Pancreas (tissue), 10 donors: ENCODE measurements at regions not wholly inside any gene's neighbourhood (a gene's known extent, or its start where the extent isn't known, plus 50 kb on each side); places are given as distances from the start of the nearest gene placed in this dataset.

ENCODE experiments used
- ATAC-seq, 4 donors: fragments of 200-7000 bp; cut with Tn5 transposase; one replicate each; pipeline versions ENCODE4 v1.8.0 to v1.9.1; 2020; ENCODE audit warnings: mild to moderate bottlenecking in 4 of 4, moderate library complexity in 4 of 4
- DNase-seq, 6 donors: peaks; one replicate each; pipeline ENCODE4 v3.0.0-alpha.2; 2020
- FAIRE-seq: peaks from 2 replicates; lab custom pipeline; 2012; peaks lifted over from hg19 to GRCh38; lab: Jason Lieb, UNC
- H3K27ac ChIP-seq, 4 donors: fragments of 200-600 bp; sonication (generic); 1 replicate in 3 of 4; 2 replicates in 1 of 4; pipeline versions ENCODE4 v1.5.0 to v1.8.0; 2020
- H3K27me3 ChIP-seq, 4 donors: fragments of 200-600 bp; one replicate each; pipeline ENCODE4 v1.8.0; 2021
- H3K36me3 ChIP-seq, 3 donors: fragments of 200-600 bp; sonication (generic) in 1 of 3; one replicate each; pipeline versions ENCODE4 v1.5.0 to v1.8.0; 2020 to 2021
- H3K4me1 ChIP-seq, 3 donors: fragments of 200-600 bp; one replicate each; pipeline ENCODE4 v1.8.0; 2021
- H3K4me3 ChIP-seq, 4 donors: fragments of 200-600 bp; sonication (generic) in 2 of 4; one replicate each; pipeline versions ENCODE4 v1.5.0 to v1.8.0; 2020 to 2021
- H3K9me3 ChIP-seq, 4 donors: fragments of 200-600 bp; one replicate each; pipeline ENCODE4 v1.8.0; 2021
- WGBS, 2 donors: extraction: QIAGEN DNeasy Blood & Tissue Kit; methylation state at CpG; one replicate each; pipeline ENCODE4 v1.1.7; 2013; 5-methylcytosine and 5-hydroxymethylcytosine counted together
- intact Hi-C, 3 donors: fragments of 100-400 bp; cut with DNase I; formaldehyde crosslinking; loops; one replicate each; pipeline versions ENCODE4 v1.11.1 to v1.14.2; 2022
- TF ChIP-seq, protein P1 (sequence below), 4 donors: fragments of 200-600 bp; sonication (generic) in 3 of 4; IDR thresholded peaks; one replicate each; pipeline versions ENCODE4 v1.5.0 to v1.8.0; 2021; ENCODE audit warnings: antibody characterized with exemption in 4 of 4
- donor health status: healthy with polysubstance abuse.
- donor health status: DM: no; HTN: no; CAD: no; lungs with moderate emphysema.
- donor health status: DM: no; HTN: no; CAD: no.
- donor health status: control.
- donor health status: control.
- donor health status: Bipolar disorder and iron deficiency.
- donor health status: DM: yes; HTN: yes; CAD: no.
- donor health status: DM: no; HTN: no; CAD: no.
- donor health status: DM: no; HTN: no; CAD: no.
- donor health status: DM: yes; HTN: yes; CAD: no.

DNA sequence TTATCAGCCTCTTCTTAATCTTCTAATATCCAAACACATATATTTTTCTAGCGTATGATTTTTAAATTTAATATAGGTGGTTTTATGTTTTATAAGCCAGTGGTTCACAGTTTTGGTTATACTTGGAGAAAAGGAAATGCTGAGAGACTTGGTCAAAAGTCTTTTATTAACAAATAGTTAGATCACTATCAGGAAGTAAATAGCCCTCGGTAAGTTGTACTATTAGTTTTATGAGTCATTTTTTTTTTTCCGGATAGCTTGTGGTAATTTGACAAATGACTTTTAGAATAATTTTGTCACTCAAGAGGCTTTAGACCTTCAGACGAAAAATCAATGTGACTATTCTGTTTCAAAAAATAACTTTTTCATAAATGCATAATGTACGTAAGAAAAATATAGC is 232.2 kb upstream of the ROBO1 start:
- Histone ChIP-seq H3K4me1 (no peaks in the 10 kb centered on the region), H3K9me3 (no peaks in the 10 kb centered on the region), H3K27ac (no peak overlapping the region), H3K4me3 (no peak overlapping the region), H3K36me3 (no peaks in the 10 kb centered on the region), H3K27me3 (no peaks in the 10 kb centered on the region)
- FAIRE-seq: no peak
- WGBS, 2 donors: 42 to 47% methylated on average over 5 of the region's 5 CpGs
- no peak for DNase-seq
- TF ChIP-seq, protein P1, sequence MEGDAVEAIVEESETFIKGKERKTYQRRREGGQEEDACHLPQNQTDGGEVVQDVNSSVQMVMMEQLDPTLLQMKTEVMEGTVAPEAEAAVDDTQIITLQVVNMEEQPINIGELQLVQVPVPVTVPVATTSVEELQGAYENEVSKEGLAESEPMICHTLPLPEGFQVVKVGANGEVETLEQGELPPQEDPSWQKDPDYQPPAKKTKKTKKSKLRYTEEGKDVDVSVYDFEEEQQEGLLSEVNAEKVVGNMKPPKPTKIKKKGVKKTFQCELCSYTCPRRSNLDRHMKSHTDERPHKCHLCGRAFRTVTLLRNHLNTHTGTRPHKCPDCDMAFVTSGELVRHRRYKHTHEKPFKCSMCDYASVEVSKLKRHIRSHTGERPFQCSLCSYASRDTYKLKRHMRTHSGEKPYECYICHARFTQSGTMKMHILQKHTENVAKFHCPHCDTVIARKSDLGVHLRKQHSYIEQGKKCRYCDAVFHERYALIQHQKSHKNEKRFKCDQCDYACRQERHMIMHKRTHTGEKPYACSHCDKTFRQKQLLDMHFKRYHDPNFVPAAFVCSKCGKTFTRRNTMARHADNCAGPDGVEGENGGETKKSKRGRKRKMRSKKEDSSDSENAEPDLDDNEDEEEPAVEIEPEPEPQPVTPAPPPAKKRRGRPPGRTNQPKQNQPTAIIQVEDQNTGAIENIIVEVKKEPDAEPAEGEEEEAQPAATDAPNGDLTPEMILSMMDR (IDR thresholded peaks at IDR 0.05): no peak
- ATAC-seq: no peak
- intact Hi-C loops: no loop called here

DNA sequence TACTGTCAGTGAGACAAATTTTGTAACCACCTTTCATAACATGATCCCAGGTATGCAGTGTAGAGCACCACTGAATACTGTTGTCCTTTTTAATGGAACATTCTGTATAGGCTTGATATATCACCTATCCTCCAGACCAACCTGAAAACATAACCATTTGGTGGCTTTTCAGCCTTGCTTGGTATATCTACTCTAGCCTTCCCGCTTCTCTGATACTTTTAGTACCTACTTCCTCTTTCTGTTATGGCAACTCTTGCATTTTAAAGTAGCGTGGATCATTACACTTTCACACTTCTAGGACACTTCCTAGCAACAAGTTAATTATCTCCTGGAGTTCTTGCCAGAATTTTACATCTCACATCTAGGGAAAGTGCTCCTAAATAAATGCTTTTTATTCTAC is 226.6 kb upstream of the ROBO1 start:
- no peak for DNase-seq
- Histone ChIP-seq H3K36me3 (no peaks in the 10 kb centered on the region), H3K9me3 (no peaks in the 10 kb centered on the region), H3K4me1 (no peaks in the 10 kb centered on the region), H3K27ac (no peak overlapping the region), H3K27me3 (no peaks in the 10 kb centered on the region), H3K4me3 (no peak overlapping the region)
- intact Hi-C loops: no loop called here
- FAIRE-seq: no peak
- 40 to 70% methylated on average over 2 of the region's 2 CpGs for whole genome bisulfite sequencing, 2 donors
- no peak for ATAC-seq
- TF ChIP-seq, protein P1 (IDR thresholded peaks at IDR 0.05): no peak

DNA sequence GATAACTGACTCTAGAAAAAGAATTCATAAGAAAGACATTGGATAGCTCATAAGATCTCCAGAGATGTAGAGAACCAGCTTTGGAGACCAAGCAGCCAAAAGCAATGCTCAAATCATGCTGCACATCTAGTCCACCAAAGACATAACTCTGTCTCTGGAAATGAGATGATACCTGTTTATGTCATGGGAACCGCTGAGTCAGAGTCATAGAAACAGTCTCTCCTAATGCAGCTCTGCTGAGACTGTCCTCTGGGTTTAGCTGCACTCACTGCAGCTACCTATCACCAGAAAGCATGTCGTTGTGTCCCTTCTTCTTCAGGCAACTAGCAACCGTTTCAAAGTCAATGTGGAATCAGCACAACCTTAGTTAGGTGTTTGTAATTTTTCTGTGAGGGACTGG is 218.5 kb upstream of the ROBO1 start:
- Histone ChIP-seq H3K4me3 (no peak overlapping the region), H3K27ac (no peak overlapping the region), H3K9me3 (no peaks in the 10 kb centered on the region), H3K27me3 (no peaks in the 10 kb centered on the region), H3K4me1 (no peaks in the 10 kb centered on the region), H3K36me3 (no peaks in the 10 kb centered on the region)
- ATAC-seq: peak in 1 of 4 donors; percentile 27
- FAIRE-seq: no peak
- DNase-seq: no peak
- TF ChIP-seq, protein P1 (IDR thresholded peaks at IDR 0.05): no peak
- 46 to 57% methylated on average over 3 of the region's 3 CpGs for WGBS, 2 donors
- intact Hi-C loops: no loop called here

DNA sequence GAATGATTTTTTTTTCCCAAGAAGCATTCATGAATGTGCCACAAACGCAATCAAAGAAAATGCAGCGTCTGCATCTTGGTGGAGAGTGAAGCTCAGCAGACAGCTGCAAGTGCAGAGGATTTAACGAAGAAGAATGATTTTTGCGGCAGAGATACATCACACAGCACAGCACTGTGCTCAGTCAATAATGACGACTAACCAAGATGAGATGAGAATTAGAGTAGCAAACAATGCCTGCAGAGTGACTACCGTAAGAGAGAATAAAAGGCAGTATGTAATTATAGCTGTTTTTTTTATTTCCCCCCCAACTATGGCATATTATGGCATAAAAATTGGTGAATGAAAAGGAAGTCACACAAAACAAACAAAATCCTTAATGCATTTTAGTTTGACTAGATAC is 218.0 kb upstream of the ROBO1 start:
- H3K27me3 ChIP-seq: no peaks in the 10 kb centered on the region
- intact Hi-C loops: no loop called here
- H3K4me3 ChIP-seq: no peak overlapping the region
- H3K27ac ChIP-seq: no peak overlapping the region
- TF ChIP-seq, protein P1 (IDR thresholded peaks at IDR 0.05): no peak
- 59 to 60% methylated on average over 6 of the region's 6 CpGs for WGBS, 2 donors
- H3K36me3 ChIP-seq: no peaks in the 10 kb centered on the region
- no peaks in the 10 kb centered on the region for H3K4me1 ChIP-seq
- DNase-seq: no peak
- FAIRE-seq: no peak
- no peaks in the 10 kb centered on the region for H3K9me3 ChIP-seq
- ATAC-seq: no peak

DNA sequence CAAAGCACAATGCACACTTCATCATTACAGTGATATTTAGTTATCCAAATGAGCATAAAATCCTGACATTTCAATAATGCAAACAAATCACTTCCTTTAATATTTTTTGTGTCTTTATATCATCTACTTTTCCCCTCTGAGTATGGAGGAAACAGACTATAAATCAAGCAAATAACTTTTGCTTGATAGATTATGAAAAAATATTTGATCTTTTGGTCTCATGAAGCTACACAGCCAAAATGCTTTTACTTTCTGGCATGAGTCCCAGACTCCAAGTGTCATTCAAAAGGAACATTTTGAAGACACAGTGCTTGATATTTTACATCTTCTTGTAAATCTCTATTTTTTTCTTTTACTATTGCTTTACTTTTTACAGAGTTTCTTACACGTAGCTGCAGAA is 215.3 kb upstream of the ROBO1 start:
- WGBS, 2 donors: 31 to 43% methylated on average over 1 of the region's 1 CpG
- DNase-seq: no peak

More for the DNA sequence above, 215.3 kb upstream of the ROBO1 start:
- no peaks in the 10 kb centered on the region for H3K4me1 ChIP-seq
- no peak overlapping the region for H3K4me3 ChIP-seq
- intact Hi-C loops: no loop called here
- TF ChIP-seq, protein P1 (IDR thresholded peaks at IDR 0.05): no peak
- FAIRE-seq (no peak), ATAC-seq (no peak)
- no peaks in the 10 kb centered on the region for H3K36me3 ChIP-seq
- H3K27me3 ChIP-seq: no peaks in the 10 kb centered on the region
- no peak overlapping the region for H3K27ac ChIP-seq
- H3K9me3 ChIP-seq: no peaks in the 10 kb centered on the region
